ENCODE measurements at regions not wholly inside any gene's neighbourhood (a gene's known extent, or its start where the extent isn't known, plus 50 kb on each side); places are given as distances from the start of the nearest gene placed in this dataset.

- H3K9ac ChIP-seq (replicated peaks in 1 of 4; ENCODE audit: extremely low read depth in 1 of 4, low read depth in 3 of 4, low read length in 3 of 4): no peak overlapping the region
- no peak overlapping the region for H3K4ac ChIP-seq (replicated peaks; ENCODE audit: insufficient read length, low read depth, low read length)
- H3K79me2 ChIP-seq (ENCODE audit: control insufficient read depth in 1 of 2, insufficient read depth in 2 of 2, low read length in 2 of 2): peaks cover 0 to 29% of the 10 kb centered on the region in 2 experiments; a peak in 2 of 4 replicates
- peaks cover 1% of the 10 kb centered on the region; the same call in 1 of the 2 replicates for H3K23me2 ChIP-seq (ENCODE audit: low read depth, low read length)
- no peak overlapping the region for H3K23ac ChIP-seq (ENCODE audit: insufficient read length)
- H2AK5ac ChIP-seq (ENCODE audit: low read depth, low read length): no peak overlapping the region
- H3K14ac ChIP-seq (ENCODE audit: insufficient read length): no peak overlapping the region
- ChIA-PET CTCF (ENCODE audit: partially characterized antibody) (interaction anchor here (0.7 to 1.4 kb wide), 5 partner anchors 12 to 426 kb away, joined by 3 to 4 read pairs (median 3); no protein-coding TSS in a partner anchor), POLR2A (ENCODE audit: partially characterized antibody) (interaction anchor here (0.6 to 5.6 kb wide), 13 partner anchors 8 to 109 kb away, joined by 3 to 74 read pairs (median 6); partner anchors contain the start of gene HS3ST5)
- H2BK5ac ChIP-seq (ENCODE audit: low read depth, low read length): peak overlapping the region; percentile 85; the same call in 1 of the 2 replicates
- H4K5ac ChIP-seq (ENCODE audit: insufficient read length, low read depth, low read length): no peak overlapping the region
- no peak overlapping the region for H2BK15ac ChIP-seq (ENCODE audit: low read length)
- H3K56ac ChIP-seq (replicated peaks; ENCODE audit: insufficient read length, low read depth, low read length): no peak overlapping the region
- H3K4me2 ChIP-seq (ENCODE audit: insufficient read depth in 1 of 2, low read depth in 2 of 2, low read length in 2 of 2): peak overlapping the region; percentile 40 to 55; a peak in 3 of 4 replicates
- FAIRE-seq (peak; percentile 95), DNase-seq (ENCODE audit: low read depth in 1 of 2, low spot score in 2 of 2) (peak in 1 of 2 experiments; percentile 34)
- no peak overlapping the region for H2AFZ ChIP-seq (ENCODE audit: low read length)
- H4K20me1 ChIP-seq (replicated peaks in 1 of 2; ENCODE audit: control insufficient read depth in 1 of 2, insufficient read depth in 2 of 2, low read length in 2 of 2): no peaks in the 10 kb centered on the region
- H3K27me3 ChIP-seq (replicated peaks in 1 of 4; ENCODE audit: control insufficient read depth in 3 of 4, extremely low read depth in 1 of 4, insufficient read depth in 3 of 4, low read length in 3 of 4): no peaks in the 10 kb centered on the region
- H3K27ac ChIP-seq (ENCODE audit: low read depth, low read length): peak overlapping the region; percentile 66; the same call in 1 of the 2 replicates
- H3K4me3 ChIP-seq (ENCODE audit: extremely low read depth in 1 of 4, insufficient read depth in 2 of 4, low read depth in 3 of 4, low read length in 4 of 4): peak overlapping the region in 2 of 4 experiments; percentile 10 to 51; a peak in 3 of 8 replicates
- H2BK12ac ChIP-seq (ENCODE audit: low read depth, low read length): no peak overlapping the region
- H3K4me1 ChIP-seq (replicated peaks in 1 of 4; ENCODE audit: control insufficient read depth in 3 of 4, insufficient read depth in 4 of 4, low read length in 3 of 4): peaks cover 6 to 16% (median 11%) of the 10 kb centered on the region in 4 experiments; a peak in 5 of 7 replicates
- H4K8ac ChIP-seq (ENCODE audit: extremely low read depth, insufficient read depth, low read length): no peak overlapping the region
- H3K79me1 ChIP-seq (ENCODE audit: low read depth, low read length): no peaks in the 10 kb centered on the region; the same call in 1 of the 2 replicates
- peak overlapping the region; percentile 52; the same call in 1 of the 2 replicates for H3K18ac ChIP-seq (ENCODE audit: extremely low read depth, low read length)
- H4K91ac ChIP-seq (replicated peaks; ENCODE audit: insufficient read length, low read length): no peak overlapping the region
- H3K9me3 ChIP-seq (ENCODE audit: insufficient read depth in 2 of 2, low read depth in 1 of 2, low read length in 1 of 2): no peaks in the 10 kb centered on the region
- H2BK20ac ChIP-seq (ENCODE audit: low read length): no peak overlapping the region; the same call in 1 of the 2 replicates
- peaks cover 0 to 35% (median 10%) of the 10 kb centered on the region in 4 experiments; a peak in 6 of 8 replicates for H3K36me3 ChIP-seq (ENCODE audit: control insufficient read depth in 2 of 4, insufficient read depth in 4 of 4, low read length in 3 of 4)
- no peak overlapping the region for H2BK120ac ChIP-seq (replicated peaks; ENCODE audit: low read depth, low read length)
- TF ChIP-seq CHD2 (IDR thresholded peaks at IDR 0.05; ENCODE audit: low read length) (0 out of 2 replicates have a peak, but pooled peaks have one; percentile 18), CBX8 (IDR thresholded peaks at IDR 0.05; ENCODE audit: borderline replicate concordance, low read depth, low read length) (no peak), SP1 (IDR thresholded peaks at IDR 0.05; ENCODE audit: low read depth, low read length) (peak; percentile 60; the same call in 1 of the 2 replicates), HDAC6 (IDR thresholded peaks at IDR 0.05; ENCODE audit: low read depth, low read length) (no peak), TBP (IDR thresholded peaks at IDR 0.05; ENCODE audit: low read depth, low read length) (peak; percentile 59; the same call in 1 of the 2 replicates), PHF8 (conservative IDR thresholded peaks at IDR 0.05; ENCODE audit: low read depth, low read length) (no peak), ASH2L (IDR thresholded peaks at IDR 0.05; ENCODE audit: low read length) (no peak), HDAC2 (IDR thresholded peaks at IDR 0.05; ENCODE audit: borderline replicate concordance in 1 of 2, low read depth in 2 of 2, low read length in 2 of 2) (peak; percentile 35 to 76; a peak in 2 of 4 replicates), TCF12 (IDR thresholded peaks at IDR 0.05; ENCODE audit: low read depth, low read length) (0 out of 2 replicates have a peak, but pooled peaks have one; percentile 30), POU5F1 (IDR thresholded peaks at IDR 0.05; ENCODE audit: low read depth, low read length) (peak; percentile 67; the same call in 1 of the 2 replicates), EP300 (IDR thresholded peaks at IDR 0.05; ENCODE audit: borderline replicate concordance in 1 of 2, low read depth in 2 of 2, low read length in 2 of 2) (peak in 1 of 2 experiments; percentile 71; a peak in 1 of 3 replicates)
- TF ChIP-seq, protein P1, sequence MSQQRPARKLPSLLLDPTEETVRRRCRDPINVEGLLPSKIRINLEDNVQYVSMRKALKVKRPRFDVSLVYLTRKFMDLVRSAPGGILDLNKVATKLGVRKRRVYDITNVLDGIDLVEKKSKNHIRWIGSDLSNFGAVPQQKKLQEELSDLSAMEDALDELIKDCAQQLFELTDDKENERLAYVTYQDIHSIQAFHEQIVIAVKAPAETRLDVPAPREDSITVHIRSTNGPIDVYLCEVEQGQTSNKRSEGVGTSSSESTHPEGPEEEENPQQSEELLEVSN (IDR thresholded peaks at IDR 0.05): 0 out of 2 replicates have a peak, but pooled peaks have one; percentile 21
Measured at GRCh38 chr6:114421199-114421598, 78.4 kb upstream of the HS3ST5 start.
